ENCODE measurements at regions not wholly inside any gene's neighbourhood (a gene's known extent, or its start where the extent isn't known, plus 50 kb on each side); places are given as distances from the start of the nearest gene placed in this dataset.
A peak's percentile ranks its signal among the peaks of the same experiment; 100 is the strongest.

- no peak for DNase-seq
- Histone ChIP-seq H3K36me3 (replicated peaks; ENCODE audit: control insufficient read depth, insufficient read depth, low read length) (no peaks in the 10 kb centered on the region), H3K27me3 (ENCODE audit: control insufficient read depth, insufficient read depth, low read length) (no peaks in the 10 kb centered on the region), H3K4me3 (ENCODE audit: insufficient read depth, low read depth, low read length) (no peak overlapping the region)
Observed at GRCh38 chr5:8138884-8139283, 269.9 kb downstream of the MTRR start.

GRCh38 chr5:8150791-8151190 lies 281.8 kb downstream of the MTRR start:
- Histone ChIP-seq H3K27me3 (ENCODE audit: control insufficient read depth, insufficient read depth, low read length) (no peaks in the 10 kb centered on the region), H3K36me3 (replicated peaks; ENCODE audit: control insufficient read depth, insufficient read depth, low read length) (no peaks in the 10 kb centered on the region), H3K4me3 (ENCODE audit: insufficient read depth, low read depth, low read length) (no peak overlapping the region)
- no peak for DNase-seq

- Histone ChIP-seq H3K27me3 (ENCODE audit: control insufficient read depth, insufficient read depth, low read length) (no peaks in the 10 kb centered on the region), H3K4me3 (ENCODE audit: insufficient read depth, low read depth, low read length) (no peak overlapping the region), H3K36me3 (replicated peaks; ENCODE audit: control insufficient read depth, insufficient read depth, low read length) (no peaks in the 10 kb centered on the region)
- DNase-seq = no peak
Observed at GRCh38 chr5:8156706-8157105, 287.8 kb downstream of the MTRR start.

DNA sequence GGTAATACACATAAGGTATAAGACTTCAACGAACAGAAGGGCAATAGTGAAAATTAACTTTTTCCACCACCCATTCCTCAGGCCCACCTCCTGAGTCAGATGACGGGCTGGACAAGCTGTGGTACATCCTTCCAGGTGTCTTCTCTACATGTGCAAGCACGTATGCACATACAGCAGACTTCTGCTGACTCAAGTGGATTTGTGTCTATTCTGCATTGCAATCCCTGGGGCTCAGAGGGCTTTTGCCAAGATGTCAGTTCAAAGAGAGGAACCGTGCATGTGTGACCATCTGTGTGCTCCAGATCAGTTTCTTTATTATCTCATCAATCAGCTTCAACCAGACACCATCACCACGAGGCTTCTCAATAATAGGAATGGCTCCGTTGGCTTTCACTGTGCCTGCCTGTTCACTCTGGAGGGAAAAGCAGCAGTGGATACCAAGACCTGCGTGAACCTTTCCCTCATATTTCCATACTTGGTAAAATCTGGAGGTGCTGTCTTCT lies 288.4 kb downstream of the MTRR start:
- DNase-seq = no peak
- Histone ChIP-seq H3K36me3 (replicated peaks; ENCODE audit: control insufficient read depth, insufficient read depth, low read length) (no peaks in the 10 kb centered on the region), H3K27me3 (ENCODE audit: control insufficient read depth, insufficient read depth, low read length) (no peaks in the 10 kb centered on the region), H3K4me3 (ENCODE audit: insufficient read depth, low read depth, low read length) (no peak overlapping the region)

DNA sequence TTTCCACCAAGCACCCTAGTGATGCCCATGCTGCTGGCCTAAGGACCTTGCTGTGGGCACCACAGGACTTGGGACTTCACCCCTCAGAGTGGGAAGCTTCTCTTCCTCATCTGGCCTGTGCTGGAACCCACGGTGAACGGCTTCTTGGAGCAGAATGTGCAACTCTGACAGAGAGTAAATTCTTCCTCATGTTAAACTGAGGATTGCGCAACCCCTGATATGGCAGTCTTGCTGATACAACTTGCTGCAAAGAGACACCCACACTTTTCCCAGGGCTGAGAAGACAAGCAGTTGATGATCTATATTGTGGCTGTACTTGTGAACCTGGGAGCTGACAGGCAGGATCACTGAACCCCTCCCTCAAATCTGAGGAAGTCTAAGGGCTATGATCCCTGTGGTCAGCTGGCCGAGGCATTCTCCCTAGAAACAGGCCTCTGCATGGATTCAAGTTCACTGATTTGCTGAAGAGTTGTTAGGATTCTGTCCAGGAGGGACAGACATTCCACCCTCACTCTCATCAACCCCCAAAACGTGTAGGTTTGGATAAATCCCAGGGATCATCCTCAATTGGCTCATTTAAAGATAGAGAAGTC lies 307.2 kb downstream of the MTRR start:
- H3K27me3 ChIP-seq (ENCODE audit: control insufficient read depth, insufficient read depth, low read length) = no peaks in the 10 kb centered on the region
- H3K4me3 ChIP-seq (ENCODE audit: insufficient read depth, low read depth, low read length) = no peak overlapping the region
- H3K36me3 ChIP-seq (replicated peaks; ENCODE audit: control insufficient read depth, insufficient read depth, low read length) = no peaks in the 10 kb centered on the region
- DNase-seq = no peak

DNA sequence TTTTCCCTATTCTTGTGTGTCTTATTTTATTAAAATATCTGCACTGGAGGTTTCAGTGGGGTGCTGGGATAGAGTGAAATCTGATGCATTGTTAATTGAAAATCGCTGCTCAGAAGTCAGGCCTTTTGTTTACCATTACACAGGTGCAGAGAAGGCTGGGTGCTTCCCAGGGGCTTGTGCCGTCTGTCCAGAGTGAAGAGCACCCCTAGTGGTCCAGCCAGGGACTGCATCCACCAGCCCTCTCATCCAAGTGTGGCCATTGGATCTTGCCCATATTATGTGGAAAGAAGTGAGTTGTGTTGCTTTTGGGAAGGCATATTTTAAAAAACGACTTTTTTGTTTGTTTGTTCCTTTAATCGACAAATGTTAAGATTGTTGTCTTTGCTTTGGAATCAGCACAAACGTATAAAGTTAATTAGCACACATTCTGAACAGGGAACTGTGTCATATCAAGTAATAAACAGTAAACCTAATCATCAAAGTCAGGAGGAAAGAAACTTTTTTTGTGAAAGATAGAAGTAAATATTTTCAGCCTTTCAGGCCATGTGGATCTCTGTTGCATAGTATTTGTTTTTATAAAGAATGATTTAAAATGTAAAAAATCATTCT lies 315.6 kb downstream of the MTRR start:
- peak; percentile 56 for DNase-seq
- Histone ChIP-seq H3K36me3 (replicated peaks; ENCODE audit: control insufficient read depth, insufficient read depth, low read length) (no peaks in the 10 kb centered on the region), H3K27me3 (ENCODE audit: control insufficient read depth, insufficient read depth, low read length) (no peaks in the 10 kb centered on the region), H3K4me3 (ENCODE audit: insufficient read depth, low read depth, low read length) (no peak overlapping the region)

- no peaks in the 10 kb centered on the region for H3K36me3 ChIP-seq (replicated peaks; ENCODE audit: control insufficient read depth, insufficient read depth, low read length)
- DNase-seq = no peak
- H3K4me3 ChIP-seq (ENCODE audit: insufficient read depth, low read depth, low read length) = no peak overlapping the region
- H3K27me3 ChIP-seq (ENCODE audit: control insufficient read depth, insufficient read depth, low read length) = no peaks in the 10 kb centered on the region
Observed at GRCh38 chr5:8185852-8186251, 316.9 kb downstream of the MTRR start.

DNA sequence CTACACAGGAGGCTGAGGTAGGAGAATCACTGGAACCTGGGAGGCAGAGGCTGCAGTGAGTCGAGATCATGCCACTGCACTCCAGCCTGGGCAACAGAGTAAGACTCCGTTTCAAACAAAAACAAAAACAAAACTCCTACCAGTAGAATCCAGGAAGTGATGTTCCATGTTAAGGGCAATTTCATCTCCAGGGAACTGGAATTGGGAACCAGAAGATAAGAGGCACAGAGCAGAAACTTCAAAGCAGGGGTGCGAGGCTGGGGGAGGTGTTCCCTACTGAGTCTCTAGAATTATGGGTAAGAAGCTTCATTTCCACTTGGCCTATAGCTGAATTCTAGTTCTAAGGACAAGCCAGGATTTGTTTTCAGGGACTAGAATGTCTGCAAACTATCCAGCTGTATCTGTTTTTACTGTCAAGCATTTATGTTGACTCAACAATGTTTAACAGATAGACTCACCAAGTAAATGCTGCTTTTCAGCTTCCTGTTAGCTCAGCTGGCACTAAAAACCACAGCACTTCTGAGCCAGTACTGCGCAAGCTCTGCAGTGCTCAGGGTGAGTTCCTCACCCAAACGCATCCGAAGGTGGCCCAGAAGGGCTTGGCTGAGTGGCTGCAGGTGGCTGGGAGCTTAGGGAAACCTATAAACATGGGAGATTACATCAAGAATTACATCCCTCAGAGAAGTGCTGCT lies 320.1 kb downstream of the MTRR start:
- no peaks in the 10 kb centered on the region for H3K36me3 ChIP-seq (replicated peaks; ENCODE audit: control insufficient read depth, insufficient read depth, low read length)
- no peak for DNase-seq
- H3K4me3 ChIP-seq (ENCODE audit: insufficient read depth, low read depth, low read length) = no peak overlapping the region
- H3K27me3 ChIP-seq (ENCODE audit: control insufficient read depth, insufficient read depth, low read length) = no peaks in the 10 kb centered on the region

- Histone ChIP-seq H3K4me3 (ENCODE audit: insufficient read depth, low read depth, low read length) (no peak overlapping the region), H3K27me3 (ENCODE audit: control insufficient read depth, insufficient read depth, low read length) (no peaks in the 10 kb centered on the region), H3K36me3 (replicated peaks; ENCODE audit: control insufficient read depth, insufficient read depth, low read length) (no peaks in the 10 kb centered on the region)
- DNase-seq = no peak
Observed at GRCh38 chr5:8192840-8193239, 323.9 kb downstream of the MTRR start.

DNA sequence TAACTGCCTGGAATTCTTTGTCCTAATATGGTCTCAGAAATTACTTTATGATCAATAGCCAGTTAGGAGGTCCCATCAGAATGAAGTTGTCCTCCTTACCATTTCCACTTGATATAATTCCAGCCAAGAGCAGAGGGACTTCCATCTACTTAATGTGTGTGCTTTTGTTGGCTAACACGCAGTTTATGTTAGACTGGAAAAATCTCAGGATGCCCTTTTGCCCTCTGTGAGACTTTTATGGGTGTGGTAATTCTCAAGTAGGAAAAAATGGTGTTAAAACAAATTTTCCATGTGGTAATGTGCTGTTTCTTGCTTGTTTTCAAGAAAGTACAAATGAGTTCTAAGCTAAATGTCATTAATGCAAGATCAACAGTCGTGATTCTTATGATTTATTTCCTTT lies 327.1 kb downstream of the MTRR start:
- no peak for DNase-seq
- H3K27me3 ChIP-seq (ENCODE audit: control insufficient read depth, insufficient read depth, low read length) = no peaks in the 10 kb centered on the region
- H3K4me3 ChIP-seq (ENCODE audit: insufficient read depth, low read depth, low read length) = no peak overlapping the region
- no peaks in the 10 kb centered on the region for H3K36me3 ChIP-seq (replicated peaks; ENCODE audit: control insufficient read depth, insufficient read depth, low read length)

DNA sequence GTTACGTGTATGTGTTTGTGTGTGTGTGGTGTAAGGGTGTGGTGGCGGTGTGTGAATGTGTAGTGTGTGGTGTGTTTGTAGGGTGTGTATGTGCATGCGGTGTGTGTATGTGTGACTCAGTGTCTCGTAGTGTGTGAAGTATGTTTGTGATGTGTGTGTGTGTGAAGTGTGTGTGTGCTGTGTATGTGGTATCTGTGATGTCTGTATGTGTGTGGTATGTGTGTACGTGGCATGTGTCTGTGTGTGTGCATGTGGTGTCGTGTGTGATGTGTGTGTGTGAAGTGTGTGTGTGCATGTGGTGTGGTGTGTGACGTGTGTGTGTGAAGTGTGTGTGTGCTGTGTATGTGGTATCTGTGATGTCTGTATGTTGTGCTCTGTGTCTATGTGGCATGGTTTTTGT lies 339.4 kb downstream of the MTRR start:
- H3K4me3 ChIP-seq (ENCODE audit: insufficient read depth, low read depth, low read length) = no peak overlapping the region
- H3K36me3 ChIP-seq (replicated peaks; ENCODE audit: control insufficient read depth, insufficient read depth, low read length) = no peaks in the 10 kb centered on the region
- DNase-seq = no peak
- H3K27me3 ChIP-seq (ENCODE audit: control insufficient read depth, insufficient read depth, low read length) = no peaks in the 10 kb centered on the region

DNA sequence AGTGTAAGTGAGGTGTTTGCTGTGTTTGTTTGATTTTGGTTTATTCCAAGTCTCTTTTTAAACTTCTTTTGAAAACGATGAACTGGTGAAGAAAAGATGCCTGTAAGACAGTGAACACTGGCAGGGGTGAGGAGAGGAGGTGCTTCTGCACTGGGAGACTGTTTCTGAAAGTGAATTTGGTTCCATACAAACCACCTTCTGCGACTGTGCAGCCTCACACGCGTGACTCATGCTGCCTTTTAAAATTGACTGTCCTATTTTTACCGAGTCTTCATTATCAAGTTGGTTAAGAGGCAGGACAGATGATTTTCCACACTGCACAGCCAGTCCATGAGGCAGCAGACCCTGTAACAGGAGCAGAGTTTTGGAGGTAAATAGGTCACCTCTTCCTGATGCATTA lies 340.6 kb downstream of the MTRR start:
- no peaks in the 10 kb centered on the region for H3K27me3 ChIP-seq (ENCODE audit: control insufficient read depth, insufficient read depth, low read length)
- H3K4me3 ChIP-seq (ENCODE audit: insufficient read depth, low read depth, low read length) = no peak overlapping the region
- DNase-seq = no peak
- H3K36me3 ChIP-seq (replicated peaks; ENCODE audit: control insufficient read depth, insufficient read depth, low read length) = no peaks in the 10 kb centered on the region

DNA sequence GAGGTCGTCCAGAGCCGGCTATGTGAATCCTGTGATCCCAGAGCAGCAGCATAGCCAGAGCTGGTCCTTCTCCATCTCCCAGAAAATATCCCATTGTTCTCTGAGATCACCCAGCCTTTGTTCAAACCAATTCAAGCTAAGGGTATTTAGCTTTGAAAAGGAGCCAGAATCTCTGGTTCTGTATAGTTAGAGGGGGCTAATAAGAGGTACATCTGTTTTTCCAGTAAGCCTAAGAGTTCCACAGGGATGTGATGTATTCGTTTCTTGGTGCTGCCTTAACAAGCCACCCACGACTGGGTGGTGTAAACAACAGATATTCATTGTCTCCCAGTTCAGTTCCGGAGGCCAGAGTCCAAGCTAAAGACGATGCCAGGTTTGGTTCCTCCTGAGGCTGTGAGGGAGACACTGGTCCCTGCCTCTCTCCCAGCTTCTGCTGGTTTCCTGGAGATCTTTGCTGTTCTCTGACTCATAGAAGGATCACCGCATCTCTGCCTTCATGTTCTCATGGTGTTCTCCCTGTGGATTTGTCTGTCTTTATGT lies 344.8 kb downstream of the MTRR start:
- H3K36me3 ChIP-seq (replicated peaks; ENCODE audit: control insufficient read depth, insufficient read depth, low read length) = no peaks in the 10 kb centered on the region
- H3K4me3 ChIP-seq (ENCODE audit: insufficient read depth, low read depth, low read length) = no peak overlapping the region
- DNase-seq = no peak
- no peaks in the 10 kb centered on the region for H3K27me3 ChIP-seq (ENCODE audit: control insufficient read depth, insufficient read depth, low read length)

DNA sequence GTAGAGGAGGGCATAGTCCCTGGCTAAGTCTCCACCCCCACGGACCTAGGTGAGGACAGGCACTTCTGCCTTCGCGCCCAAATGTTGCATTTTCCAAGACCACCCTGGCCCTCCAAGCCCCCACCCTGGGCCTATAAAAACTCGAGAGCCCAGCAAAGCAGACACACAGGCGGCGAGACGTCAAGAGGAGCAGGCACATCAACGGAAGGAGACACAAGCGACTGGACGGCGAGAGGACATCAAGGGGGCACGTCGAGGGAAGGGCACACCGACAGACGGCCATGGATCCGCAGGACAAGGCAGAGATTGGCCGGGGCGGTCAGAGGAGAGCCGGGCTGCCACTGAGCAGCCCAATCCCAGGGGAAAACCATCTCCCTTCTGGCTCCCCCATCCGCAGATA lies 348.0 kb downstream of the MTRR start:
- DNase-seq = no peak
- Histone ChIP-seq H3K36me3 (replicated peaks; ENCODE audit: control insufficient read depth, insufficient read depth, low read length) (no peaks in the 10 kb centered on the region), H3K27me3 (ENCODE audit: control insufficient read depth, insufficient read depth, low read length) (no peaks in the 10 kb centered on the region), H3K4me3 (ENCODE audit: insufficient read depth, low read depth, low read length) (no peak overlapping the region)

DNA sequence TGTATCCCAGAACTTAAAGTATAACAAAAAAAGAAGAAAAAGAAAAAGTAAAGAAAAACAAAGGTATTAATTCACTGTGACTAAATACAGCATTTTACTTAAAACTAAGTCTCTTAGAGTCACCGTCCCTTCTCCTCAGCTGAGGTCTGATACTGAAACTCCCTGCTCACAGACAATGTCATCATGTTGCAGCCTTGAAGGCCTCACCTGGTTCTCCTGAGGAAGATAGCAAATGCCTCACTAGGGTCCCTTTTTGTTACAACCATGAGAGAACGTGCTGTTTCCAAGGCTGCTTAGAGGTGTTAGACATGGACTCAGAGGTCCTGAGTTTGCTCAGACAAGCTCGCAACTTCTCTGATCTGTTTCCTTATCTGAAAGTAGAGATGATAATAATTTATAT lies 357.2 kb downstream of the MTRR start:
- no peak for DNase-seq
- H3K36me3 ChIP-seq (replicated peaks; ENCODE audit: control insufficient read depth, insufficient read depth, low read length) = no peaks in the 10 kb centered on the region
- no peak overlapping the region for H3K4me3 ChIP-seq (ENCODE audit: insufficient read depth, low read depth, low read length)

More for the DNA sequence above, 357.2 kb downstream of the MTRR start:
- no peaks in the 10 kb centered on the region for H3K27me3 ChIP-seq (ENCODE audit: control insufficient read depth, insufficient read depth, low read length)

Data from H7 (cell line).